GM04503 (cell line): ENCODE measurements at regions not wholly inside any gene's neighbourhood (a gene's known extent, or its start where the extent isn't known, plus 50 kb on each side); places are given as distances from the start of the nearest gene placed in this dataset.

Experiments used
- DNase-seq: peaks from one replicate; pipeline ENCODE4 v3.0.0-alpha.2; 2012; ENCODE audit warnings: low read depth

GRCh38 chr5:125750861-125751186 is 672.4 kb upstream of the GRAMD2B start:
- no peak for DNase-seq

- DNase-seq = no peak
These were observed 666.8 kb upstream of the GRAMD2B start for GRCh38 chr5:125756456-125756855.

- DNase-seq = no peak
These were observed 656.5 kb upstream of the GRAMD2B start for GRCh38 chr5:125766706-125767105.

GRCh38 chr5:125775896-125776295 is 647.3 kb upstream of the GRAMD2B start:
- DNase-seq = no peak

DNA sequence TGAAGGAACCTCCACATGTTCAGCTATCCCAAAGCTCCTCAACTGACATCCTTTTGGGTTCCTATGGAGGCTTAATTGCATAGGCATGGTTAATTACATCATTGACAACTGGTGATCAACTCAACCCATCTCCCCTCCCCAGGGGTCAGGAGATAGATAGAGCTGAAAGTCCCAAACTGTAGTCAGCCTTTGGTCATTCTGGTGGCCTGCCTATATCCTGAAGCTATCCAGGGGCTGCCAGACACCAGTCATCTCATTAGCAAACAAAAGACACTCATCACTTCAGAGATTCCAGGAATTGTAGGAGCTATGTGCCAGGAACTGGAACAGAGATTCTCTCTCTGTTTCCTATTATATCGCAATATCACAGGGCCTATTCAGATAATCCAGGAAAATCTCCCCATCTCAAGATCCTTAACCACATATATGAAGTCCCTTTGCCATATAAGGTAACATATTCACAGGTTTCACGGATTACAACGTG is 646.5 kb upstream of the GRAMD2B start:
- no peak for DNase-seq

GRCh38 chr5:125778791-125779190 is 644.4 kb upstream of the GRAMD2B start:
- DNase-seq = no peak

DNA sequence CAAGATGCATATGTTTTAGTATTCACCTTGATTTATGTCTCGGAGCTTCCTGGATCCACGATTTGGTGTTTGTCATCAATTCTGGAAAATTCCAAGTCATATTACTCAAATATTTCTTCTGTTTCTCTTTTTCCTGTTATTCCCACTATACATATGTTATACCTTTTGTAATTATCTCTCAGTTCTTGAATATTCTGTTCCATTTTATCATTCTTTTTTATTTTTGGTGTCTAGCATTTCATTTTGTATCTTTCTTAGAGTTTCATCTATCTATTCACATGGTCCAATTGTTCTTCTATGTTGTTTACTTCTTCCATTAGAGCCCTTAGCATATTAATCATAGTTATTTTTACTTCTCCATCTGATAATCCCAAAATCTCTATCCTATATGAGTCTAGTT is 637.8 kb upstream of the GRAMD2B start:
- no peak for DNase-seq

DNA sequence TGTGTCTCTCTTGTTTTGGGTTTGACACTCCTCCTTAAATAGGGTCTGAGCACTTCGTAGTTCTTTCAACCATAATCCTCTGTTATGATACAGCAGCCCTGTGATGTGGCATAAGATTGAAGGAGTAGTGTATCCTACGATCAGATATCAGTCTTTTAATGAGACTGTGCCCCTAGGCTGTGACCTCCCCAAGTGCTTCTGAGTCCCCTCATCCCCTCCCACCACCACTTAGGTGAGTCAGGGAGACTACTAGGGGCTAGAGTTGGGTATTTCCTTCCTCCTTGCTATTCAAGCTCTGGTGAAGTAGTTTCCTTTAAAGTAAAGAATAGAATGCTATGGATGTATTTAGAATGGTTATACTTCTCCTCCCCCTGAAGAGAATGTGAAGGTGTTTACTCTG is 637.2 kb upstream of the GRAMD2B start:
- DNase-seq = no peak

- DNase-seq = no peak
These were observed 629.7 kb upstream of the GRAMD2B start for GRCh38 chr5:125793470-125793869.

GRCh38 chr5:125794922-125795321 is 628.3 kb upstream of the GRAMD2B start:
- DNase-seq = no peak

GRCh38 chr5:125798307-125798706 is 624.9 kb upstream of the GRAMD2B start:
- DNase-seq = no peak

DNA sequence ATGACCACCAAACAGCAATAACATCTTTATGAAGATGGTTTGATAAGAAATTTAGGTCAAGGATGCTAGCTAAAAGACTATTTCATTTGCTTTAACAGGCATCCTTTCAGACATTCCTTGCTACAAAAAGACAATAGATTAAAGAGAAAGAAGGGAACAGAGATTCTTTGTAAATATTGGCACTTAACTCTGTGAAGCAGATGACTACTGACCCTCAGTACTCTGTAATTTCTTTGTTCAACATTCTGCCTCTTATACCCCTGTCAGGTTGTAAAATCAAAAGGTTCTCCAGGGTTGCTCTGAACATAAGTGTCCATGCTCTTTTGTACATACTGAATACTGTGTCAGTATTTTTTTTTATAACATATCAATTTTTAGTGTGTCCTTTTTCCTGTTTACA is 610.6 kb upstream of the GRAMD2B start:
- no peak for DNase-seq

DNA sequence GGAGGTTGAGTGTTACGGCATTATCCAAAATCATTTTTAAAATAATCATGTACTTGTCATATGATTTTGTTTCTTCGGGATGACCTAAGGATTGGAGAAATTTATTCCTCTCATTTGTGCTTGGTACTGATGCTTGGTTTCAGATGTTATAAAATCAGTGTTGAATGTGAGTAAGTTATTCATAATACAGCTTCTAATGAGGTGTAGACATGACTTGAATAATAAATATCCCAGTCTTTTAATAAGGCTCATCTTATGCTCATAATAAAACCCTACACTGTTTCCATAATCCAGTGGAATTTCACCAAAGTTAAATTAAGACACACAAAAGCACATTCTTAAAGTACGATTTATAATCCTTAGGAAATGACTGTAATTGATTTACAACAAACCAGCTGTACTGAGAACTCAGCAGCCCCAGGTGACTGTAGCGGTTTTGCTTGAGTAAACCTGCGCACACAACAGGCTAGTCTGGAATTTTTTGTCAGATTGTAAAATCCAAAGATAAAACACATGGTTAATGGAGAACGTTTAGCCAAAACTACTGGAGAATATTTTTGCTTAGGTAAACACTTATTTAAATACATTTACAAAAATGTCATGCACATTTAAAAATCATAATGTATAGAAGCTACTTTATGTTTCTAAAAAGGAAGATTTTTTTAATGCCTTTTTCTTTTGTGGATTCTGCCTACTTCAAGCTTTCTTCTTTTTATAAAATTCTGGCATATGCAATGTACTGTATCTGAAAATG is 609.8 kb upstream of the GRAMD2B start:
- no peak for DNase-seq

- DNase-seq = no peak
These were observed 609.1 kb upstream of the GRAMD2B start for GRCh38 chr5:125814119-125814518.

DNA sequence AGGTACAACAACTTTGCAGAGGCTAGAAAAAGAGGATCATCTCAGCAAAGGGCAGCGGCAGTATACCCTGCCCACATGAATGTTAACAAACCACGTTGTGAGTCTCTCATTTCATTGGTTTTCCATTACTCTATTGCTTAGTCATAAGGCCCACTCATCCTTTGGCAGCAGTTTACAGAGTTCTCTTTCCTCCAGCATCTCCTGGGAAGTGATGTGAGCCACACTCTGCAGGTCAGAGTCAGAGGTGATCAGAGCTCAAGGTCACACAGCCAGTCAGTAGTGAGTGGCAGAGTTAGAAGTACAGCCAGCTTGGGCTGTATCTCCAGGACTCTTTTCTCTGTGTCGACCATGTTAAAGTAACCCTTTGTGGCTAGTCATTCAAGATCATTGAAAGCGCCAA is 599.6 kb upstream of the GRAMD2B start:
- no peak for DNase-seq

- no peak for DNase-seq
These were observed 597.0 kb upstream of the GRAMD2B start for GRCh38 chr5:125826214-125826613.

DNA sequence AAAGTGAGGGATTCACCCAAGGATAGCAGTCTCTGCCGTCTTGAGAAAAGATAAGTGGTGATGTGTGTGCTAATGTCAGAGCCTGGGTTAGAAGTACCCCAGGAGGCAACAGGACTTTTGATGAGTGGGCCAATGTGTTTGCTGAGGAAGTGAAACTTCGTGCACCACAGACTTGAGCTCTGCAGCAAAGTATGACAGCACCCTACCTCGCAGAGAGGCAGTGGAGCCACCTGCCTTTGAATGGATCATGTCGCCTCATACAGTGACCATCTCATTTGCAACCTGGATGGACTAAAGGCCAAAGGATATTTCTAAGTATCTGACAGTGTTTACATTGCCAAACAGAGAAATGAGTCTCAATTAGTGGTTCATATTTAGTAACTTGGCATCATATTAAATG is 593.9 kb upstream of the GRAMD2B start:
- DNase-seq = no peak

- DNase-seq = no peak
These were observed 589.8 kb upstream of the GRAMD2B start for GRCh38 chr5:125833398-125833797.

DNA sequence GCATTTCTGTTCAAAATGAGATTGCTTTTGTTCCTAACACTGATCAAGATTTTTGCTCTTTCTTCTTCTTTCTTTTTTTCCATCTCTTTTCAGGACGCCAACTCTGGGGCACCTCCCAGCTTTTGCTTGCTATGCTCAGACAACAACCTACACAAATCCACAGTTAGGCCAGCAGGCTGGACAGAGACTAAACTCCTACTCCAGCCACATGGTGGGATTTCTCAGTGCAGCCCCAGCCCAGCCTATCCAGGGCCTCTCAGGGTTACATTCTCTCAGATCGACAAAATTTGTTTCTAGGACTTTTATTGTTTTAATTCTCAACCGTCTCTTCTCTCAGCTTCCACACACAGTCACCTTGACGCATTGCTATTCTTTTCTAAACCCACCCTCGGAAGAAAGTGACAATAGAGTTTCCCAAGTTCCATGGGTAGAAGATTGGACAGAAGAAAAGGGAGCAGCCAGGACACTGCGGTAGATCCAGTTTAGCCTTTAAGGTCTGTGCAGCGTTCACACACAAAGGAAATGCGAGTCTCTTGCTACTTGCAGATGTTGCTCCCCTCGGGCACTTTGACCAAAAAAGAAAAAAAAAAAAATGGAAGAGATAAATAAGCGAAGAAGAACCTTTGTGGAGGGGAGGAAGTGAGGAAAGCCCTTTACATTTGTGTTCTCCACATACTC is 588.6 kb upstream of the GRAMD2B start:
- no peak for DNase-seq

- DNase-seq = no peak
These were observed 587.7 kb upstream of the GRAMD2B start for GRCh38 chr5:125835293-125836172.

DNA sequence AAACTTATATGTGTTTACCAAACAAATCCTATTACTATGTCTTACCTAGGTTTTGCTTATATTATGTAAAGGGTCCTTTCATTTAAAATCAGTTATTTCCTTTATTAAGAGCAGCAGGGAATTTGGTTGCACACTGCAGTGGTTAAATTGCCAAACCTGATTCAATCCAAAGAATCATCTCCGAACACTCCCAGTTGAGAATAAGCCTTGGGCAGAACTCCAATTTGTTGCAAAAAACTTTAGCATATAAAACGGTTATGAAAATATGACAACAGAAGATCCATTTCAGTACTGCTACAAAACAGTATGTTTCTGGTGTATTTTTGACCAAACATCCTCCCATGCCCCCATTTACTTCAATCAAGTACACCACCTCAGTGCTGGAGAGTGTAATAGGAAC is 587.0 kb upstream of the GRAMD2B start:
- DNase-seq = no peak

- DNase-seq = no peak
These were observed 585.3 kb upstream of the GRAMD2B start for GRCh38 chr5:125837866-125838265.

DNA sequence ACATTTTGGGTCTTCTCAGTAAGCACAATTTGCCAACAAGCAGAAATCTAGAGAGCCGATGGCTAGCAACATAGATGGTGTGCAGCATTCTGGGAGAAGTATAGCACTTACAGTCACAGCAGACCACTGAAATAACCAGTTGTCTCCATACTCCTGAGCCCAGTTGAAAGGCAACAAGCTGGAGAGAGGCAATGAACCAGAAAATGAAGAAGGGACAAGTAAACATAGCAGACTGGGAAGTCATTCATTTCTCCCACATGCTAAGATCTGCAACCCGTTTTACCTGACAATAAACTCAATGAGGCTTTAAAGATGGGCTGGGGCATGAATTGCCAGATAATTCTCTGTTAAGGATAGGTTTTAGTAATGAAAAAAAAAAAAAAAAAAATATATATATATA is 575.6 kb upstream of the GRAMD2B start:
- DNase-seq = no peak
